DOHH2 (cell line): ENCODE measurements at regions not wholly inside any gene's neighbourhood (a gene's known extent, or its start where the extent isn't known, plus 50 kb on each side); places are given as distances from the start of the nearest gene placed in this dataset.

Experiments used
- H3F3A ChIP-seq: fragments of 200-600 bp; sonication (generic), shearing (Covaris generic); 2 replicates; pipeline ENCODE4 v1.6.0; 2016; ENCODE audit warnings: antibody characterized with exemption, mild to moderate bottlenecking; ENCODE audit not compliant: control insufficient read depth, insufficient read depth
- H3K27ac ChIP-seq: fragments of 200-600 bp; sonication (generic); 2 replicates; pipeline ENCODE4 v1.5.1; 2014; ENCODE audit warnings: low read depth, mild to moderate bottlenecking, low read length, moderate library complexity
- H3K27me3 ChIP-seq: fragments of 200-600 bp; sonication (generic); 2 replicates; pipeline ENCODE4 v1.6.1; 2014; ENCODE audit warnings: mild to moderate bottlenecking, low read length, mixed read lengths; ENCODE audit not compliant: control insufficient read depth
- H3K36me3 ChIP-seq: fragments of 200-600 bp; sonication (generic); 2 replicates; pipeline ENCODE4 v1.6.1; 2014; ENCODE audit warnings: mild to moderate bottlenecking, low read length, moderate library complexity, mixed read lengths; ENCODE audit not compliant: control insufficient read depth
- H3K4me1 ChIP-seq: fragments of 200-600 bp; sonication (generic); 2 replicates; pipeline ENCODE4 v1.6.1; 2014; ENCODE audit warnings: mild to moderate bottlenecking, low read length, mixed read lengths; ENCODE audit not compliant: control insufficient read depth
- H3K4me2 ChIP-seq: fragments of 200-600 bp; sonication (generic); 2 replicates; pipeline ENCODE4 v1.6.0; 2014; ENCODE audit warnings: mild to moderate bottlenecking, low read length, moderate library complexity
- H3K4me3 ChIP-seq: fragments of 200-600 bp; sonication (generic); 2 replicates; pipeline ENCODE4 v1.5.1; 2014; ENCODE audit warnings: mild to moderate bottlenecking, low read length, mixed read lengths
- H3K79me2 ChIP-seq: fragments of 200-600 bp; sonication (generic); 2 replicates; pipeline ENCODE4 v1.6.1; 2014; ENCODE audit warnings: mild to moderate bottlenecking, low read length, mixed read lengths; ENCODE audit not compliant: control insufficient read depth
- H3K9me2 ChIP-seq: fragments of 200-600 bp; sonication (generic); replicated peaks from 2 replicates; pipeline ENCODE4 v1.6.1; 2014; ENCODE audit warnings: mild to moderate bottlenecking, low read length, mixed read lengths; ENCODE audit not compliant: control insufficient read depth
- H3K9me3 ChIP-seq: fragments of 200-600 bp; sonication (generic); 2 replicates; pipeline ENCODE4 v1.6.1; 2014; ENCODE audit warnings: antibody characterized with exemption, low read length, mixed read lengths; ENCODE audit not compliant: control insufficient read depth, insufficient read depth
- H4K20me1 ChIP-seq: fragments of 200-600 bp; sonication (generic); 2 replicates; pipeline ENCODE4 v1.6.0; 2014; ENCODE audit warnings: low read depth, mild to moderate bottlenecking, antibody characterized with exemption, low read length, moderate library complexity; ENCODE audit not compliant: control insufficient read depth, insufficient read depth
- EZH2phosphoT487 ChIP-seq: fragments of 200-600 bp; sonication (generic); IDR thresholded peaks from 2 replicates; pipeline ENCODE4 v1.6.1; 2017; ENCODE audit warnings: borderline replicate concordance, mild to moderate bottlenecking, antibody characterized with exemption, low read length, moderate library complexity, mixed read lengths
- TF ChIP-seq, protein P1 (sequence below): fragments of 200-600 bp; sonication (generic); IDR thresholded peaks from one replicate; pipeline ENCODE4 v1.5.1; 2014; ENCODE audit warnings: antibody characterized with exemption, mild to moderate bottlenecking, low read depth, low read length; ENCODE audit not compliant: poor library complexity, severe bottlenecking

DNA sequence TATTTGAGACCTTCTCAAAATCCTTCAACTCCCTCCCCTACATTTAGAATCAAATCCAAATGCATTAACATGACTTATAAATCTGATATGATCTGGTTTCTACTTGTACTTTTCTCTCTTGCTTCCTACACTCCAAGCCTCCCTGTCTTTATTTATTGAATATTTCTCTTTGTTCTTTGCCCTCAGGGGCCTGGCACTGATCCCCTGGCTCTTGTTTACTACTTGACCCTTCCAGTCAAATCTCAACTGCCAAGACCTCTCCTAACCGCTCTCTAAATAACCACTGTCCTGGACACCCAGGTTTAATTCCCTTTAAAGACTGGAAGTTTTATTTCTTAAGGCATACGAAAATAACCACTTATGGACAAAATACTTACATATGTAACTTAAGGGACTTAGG lies 248.9 kb downstream of the CHRM3 start:
- Histone ChIP-seq H3K36me3 (no peaks in the 10 kb centered on the region), H3K4me1 (no peaks in the 10 kb centered on the region), H3K9me3 (no peaks in the 10 kb centered on the region), H4K20me1 (no peaks in the 10 kb centered on the region), H3K27me3 (no peaks in the 10 kb centered on the region), H3F3A (no peaks in the 10 kb centered on the region), H3K4me3 (no peak overlapping the region), H3K9me2 (no peaks in the 10 kb centered on the region), H3K27ac (no peak overlapping the region), H3K79me2 (no peaks in the 10 kb centered on the region), H3K4me2 (no peak overlapping the region)
- TF ChIP-seq, protein P1, sequence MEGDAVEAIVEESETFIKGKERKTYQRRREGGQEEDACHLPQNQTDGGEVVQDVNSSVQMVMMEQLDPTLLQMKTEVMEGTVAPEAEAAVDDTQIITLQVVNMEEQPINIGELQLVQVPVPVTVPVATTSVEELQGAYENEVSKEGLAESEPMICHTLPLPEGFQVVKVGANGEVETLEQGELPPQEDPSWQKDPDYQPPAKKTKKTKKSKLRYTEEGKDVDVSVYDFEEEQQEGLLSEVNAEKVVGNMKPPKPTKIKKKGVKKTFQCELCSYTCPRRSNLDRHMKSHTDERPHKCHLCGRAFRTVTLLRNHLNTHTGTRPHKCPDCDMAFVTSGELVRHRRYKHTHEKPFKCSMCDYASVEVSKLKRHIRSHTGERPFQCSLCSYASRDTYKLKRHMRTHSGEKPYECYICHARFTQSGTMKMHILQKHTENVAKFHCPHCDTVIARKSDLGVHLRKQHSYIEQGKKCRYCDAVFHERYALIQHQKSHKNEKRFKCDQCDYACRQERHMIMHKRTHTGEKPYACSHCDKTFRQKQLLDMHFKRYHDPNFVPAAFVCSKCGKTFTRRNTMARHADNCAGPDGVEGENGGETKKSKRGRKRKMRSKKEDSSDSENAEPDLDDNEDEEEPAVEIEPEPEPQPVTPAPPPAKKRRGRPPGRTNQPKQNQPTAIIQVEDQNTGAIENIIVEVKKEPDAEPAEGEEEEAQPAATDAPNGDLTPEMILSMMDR: no peak
- TF ChIP-seq EZH2phosphoT487: no peak

DNA sequence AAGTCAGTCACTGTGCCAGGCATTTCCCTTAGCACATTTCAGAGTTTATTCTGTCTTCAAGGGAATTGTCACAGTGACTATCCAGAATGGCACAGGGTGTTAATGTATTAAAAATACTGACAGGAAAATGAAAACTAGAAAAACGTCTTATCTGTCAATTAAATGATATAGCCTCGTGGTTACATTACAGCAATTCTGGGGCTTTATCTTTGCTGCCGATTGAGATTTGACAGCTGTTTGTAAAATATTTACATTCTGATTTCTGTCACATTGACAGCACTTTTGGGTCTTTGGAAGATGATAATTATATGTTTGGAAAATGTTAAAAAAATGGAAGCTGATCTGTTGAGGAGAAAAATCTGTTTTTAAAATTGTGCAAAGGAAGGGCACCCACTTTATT lies 250.0 kb downstream of the CHRM3 start:
- TF ChIP-seq, protein P1: no peak
- TF ChIP-seq EZH2phosphoT487: no peak
- no peaks in the 10 kb centered on the region for H3K79me2 ChIP-seq
- H3K27me3 ChIP-seq: no peaks in the 10 kb centered on the region
- no peaks in the 10 kb centered on the region for H3F3A ChIP-seq
- H3K9me2 ChIP-seq: no peaks in the 10 kb centered on the region
- H4K20me1 ChIP-seq: no peaks in the 10 kb centered on the region
- H3K4me2 ChIP-seq: no peak overlapping the region
- H3K9me3 ChIP-seq: no peaks in the 10 kb centered on the region
- no peak overlapping the region for H3K27ac ChIP-seq
- no peaks in the 10 kb centered on the region for H3K4me1 ChIP-seq
- H3K36me3 ChIP-seq: no peaks in the 10 kb centered on the region
- H3K4me3 ChIP-seq: no peak overlapping the region

DNA sequence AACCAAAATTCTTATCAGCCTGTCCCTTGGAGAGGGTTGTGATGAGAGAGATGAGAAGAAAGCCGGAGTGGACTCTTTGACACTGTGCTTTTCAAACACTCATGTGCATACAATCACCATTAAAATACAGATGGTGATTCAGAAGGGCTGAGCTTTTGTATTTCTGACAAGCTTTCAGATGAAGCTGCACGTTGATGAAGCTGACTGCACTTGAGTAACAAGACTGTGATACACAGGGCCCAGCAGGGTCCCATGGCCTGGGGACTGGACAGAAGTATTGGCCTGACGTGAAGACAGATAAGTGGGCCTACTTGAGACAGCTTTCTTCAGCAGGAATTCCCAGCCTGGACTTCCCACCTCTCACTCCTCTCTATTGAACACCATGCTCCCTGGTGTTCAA lies 258.2 kb downstream of the CHRM3 start:
- no peaks in the 10 kb centered on the region for H3K79me2 ChIP-seq
- H3K27ac ChIP-seq: no peak overlapping the region
- TF ChIP-seq EZH2phosphoT487: no peak
- H3K9me2 ChIP-seq: no peaks in the 10 kb centered on the region
- no peaks in the 10 kb centered on the region for H4K20me1 ChIP-seq
- H3K36me3 ChIP-seq: no peaks in the 10 kb centered on the region
- no peak overlapping the region for H3K4me2 ChIP-seq
- H3K9me3 ChIP-seq: peaks cover 4% of the 10 kb centered on the region; the same call in 1 of the 2 replicates
- no peaks in the 10 kb centered on the region for H3F3A ChIP-seq
- no peak overlapping the region for H3K4me3 ChIP-seq
- H3K27me3 ChIP-seq: no peaks in the 10 kb centered on the region
- no peaks in the 10 kb centered on the region for H3K4me1 ChIP-seq

DNA sequence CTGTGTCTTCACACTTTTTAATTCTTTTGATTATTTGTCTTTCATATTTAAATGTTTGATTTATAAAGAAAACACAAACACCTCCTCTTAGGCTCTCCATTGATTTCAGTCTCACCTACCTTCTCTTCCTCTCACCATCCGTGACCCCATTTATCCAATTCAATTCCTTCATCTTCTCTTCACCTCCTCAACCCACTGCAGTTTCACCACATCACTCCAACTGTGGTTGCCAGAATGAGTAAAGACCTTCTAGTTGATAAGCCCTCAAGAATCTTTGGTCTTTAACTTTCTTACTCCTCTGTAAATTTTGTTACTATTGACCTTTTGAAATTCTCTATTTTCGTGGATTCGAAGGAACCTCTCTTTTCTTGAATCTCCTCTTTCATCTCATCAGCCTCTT lies 260.7 kb downstream of the CHRM3 start:
- Histone ChIP-seq H3K4me3 (no peak overlapping the region), H3K27me3 (no peaks in the 10 kb centered on the region), H3K9me3 (peaks cover 4% of the 10 kb centered on the region; the same call in 1 of the 2 replicates), H3K27ac (no peak overlapping the region), H3K36me3 (no peaks in the 10 kb centered on the region), H3F3A (no peaks in the 10 kb centered on the region), H3K9me2 (no peaks in the 10 kb centered on the region), H3K4me2 (no peak overlapping the region), H3K79me2 (no peaks in the 10 kb centered on the region), H3K4me1 (no peaks in the 10 kb centered on the region), H4K20me1 (no peaks in the 10 kb centered on the region)
- TF ChIP-seq EZH2phosphoT487: no peak
- TF ChIP-seq, protein P1: no peak
